C4-2B (cell line): ENCODE measurements at regions not wholly inside any gene's neighbourhood (a gene's known extent, or its start where the extent isn't known, plus 50 kb on each side); places are given as distances from the start of the nearest gene placed in this dataset.

Source experiments
- H3K27ac ChIP-seq: fragments of 450-650 bp; 2 replicates; pipeline ENCODE4 v1.5.1; 2017
- ZFX ChIP-seq: fragments of 450-650 bp; IDR thresholded peaks from 2 replicates; pipeline ENCODE4 v1.6.1; 2017
- TF ChIP-seq, protein P1 (sequence below): fragments of 450-650 bp; conservative IDR thresholded peaks from 2 replicates; pipeline ENCODE4 v1.5.1; 2017; ENCODE audit warnings: mild to moderate bottlenecking

GRCh38 chr2:62307469-62308389 lies 111.8 kb downstream of the B3GNT2 start:
- no peak for TF ChIP-seq ZFX
- TF ChIP-seq, protein P1, sequence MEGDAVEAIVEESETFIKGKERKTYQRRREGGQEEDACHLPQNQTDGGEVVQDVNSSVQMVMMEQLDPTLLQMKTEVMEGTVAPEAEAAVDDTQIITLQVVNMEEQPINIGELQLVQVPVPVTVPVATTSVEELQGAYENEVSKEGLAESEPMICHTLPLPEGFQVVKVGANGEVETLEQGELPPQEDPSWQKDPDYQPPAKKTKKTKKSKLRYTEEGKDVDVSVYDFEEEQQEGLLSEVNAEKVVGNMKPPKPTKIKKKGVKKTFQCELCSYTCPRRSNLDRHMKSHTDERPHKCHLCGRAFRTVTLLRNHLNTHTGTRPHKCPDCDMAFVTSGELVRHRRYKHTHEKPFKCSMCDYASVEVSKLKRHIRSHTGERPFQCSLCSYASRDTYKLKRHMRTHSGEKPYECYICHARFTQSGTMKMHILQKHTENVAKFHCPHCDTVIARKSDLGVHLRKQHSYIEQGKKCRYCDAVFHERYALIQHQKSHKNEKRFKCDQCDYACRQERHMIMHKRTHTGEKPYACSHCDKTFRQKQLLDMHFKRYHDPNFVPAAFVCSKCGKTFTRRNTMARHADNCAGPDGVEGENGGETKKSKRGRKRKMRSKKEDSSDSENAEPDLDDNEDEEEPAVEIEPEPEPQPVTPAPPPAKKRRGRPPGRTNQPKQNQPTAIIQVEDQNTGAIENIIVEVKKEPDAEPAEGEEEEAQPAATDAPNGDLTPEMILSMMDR, result no peak
- H3K27ac ChIP-seq, result peak overlapping the region; percentile 89

DNA sequence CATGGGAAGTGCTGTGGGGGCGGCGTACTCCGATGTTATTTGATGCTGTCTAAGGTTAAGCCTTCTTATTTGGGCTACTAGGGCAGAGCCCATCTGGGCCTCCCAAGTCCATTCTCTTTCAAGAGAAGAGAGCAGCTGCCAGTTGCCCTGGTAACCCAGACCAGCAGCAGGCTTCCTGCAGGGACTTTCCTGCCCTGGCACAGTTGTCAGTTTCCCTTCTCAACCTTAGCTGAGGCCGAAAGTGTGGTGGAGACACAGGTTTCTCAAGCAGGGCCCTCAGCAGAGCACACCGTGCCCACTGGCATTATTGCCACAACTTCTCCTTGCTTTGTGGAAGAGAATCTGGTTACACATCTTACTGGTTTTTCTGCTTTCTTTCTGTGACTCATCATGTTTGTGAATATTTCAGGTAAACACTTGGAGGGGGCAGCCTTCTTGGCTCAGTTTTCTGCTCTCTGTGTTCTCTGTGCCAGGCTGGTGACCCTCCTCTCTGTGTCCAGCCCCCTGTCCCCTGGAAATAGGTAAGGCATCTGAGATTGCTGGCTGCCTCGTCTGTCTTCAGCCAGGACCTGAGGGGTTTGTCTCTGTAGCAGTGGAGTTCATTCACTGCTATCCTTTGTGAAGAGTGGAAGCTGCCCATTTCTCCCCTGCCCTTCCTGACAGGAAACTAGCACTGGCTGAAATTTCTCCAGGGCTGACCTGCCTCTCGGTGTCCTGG lies 111.0 kb downstream of the B3GNT2 start:
- TF ChIP-seq ZFX, result no peak
- TF ChIP-seq, protein P1, result no peak
- peak overlapping the region; percentile 89 for H3K27ac ChIP-seq

GRCh38 chr2:62305421-62306176 lies 109.7 kb downstream of the B3GNT2 start:
- peak overlapping the region; percentile 89 for H3K27ac ChIP-seq
- TF ChIP-seq ZFX, result no peak
- TF ChIP-seq, protein P1, result no peak

GRCh38 chr2:62304429-62305417 lies 108.8 kb downstream of the B3GNT2 start:
- peak overlapping the region; percentile 89 for H3K27ac ChIP-seq
- TF ChIP-seq, protein P1, result no peak
- no peak for TF ChIP-seq ZFX

DNA sequence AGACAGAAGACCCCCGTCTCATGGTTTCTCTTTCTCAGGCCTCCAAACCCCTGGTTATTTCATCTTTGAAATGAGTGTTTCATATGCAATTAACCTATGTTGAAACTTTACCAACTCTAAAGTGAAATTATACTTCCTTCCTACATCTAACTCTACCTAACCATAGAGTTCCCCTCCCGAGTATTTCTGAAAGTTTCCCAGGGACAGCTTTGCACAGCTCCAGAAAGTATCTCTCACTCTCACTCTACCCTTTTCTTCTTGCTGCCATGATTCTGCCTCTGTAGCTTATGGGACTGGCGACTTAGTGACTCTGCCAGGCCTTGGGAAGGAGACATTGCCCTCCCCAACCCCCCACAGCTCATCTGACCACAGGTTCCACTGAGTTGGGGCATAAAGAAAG lies 107.9 kb downstream of the B3GNT2 start:
- H3K27ac ChIP-seq, result peak overlapping the region; percentile 89; the same call in 1 of the 2 replicates
- no peak for TF ChIP-seq ZFX
- TF ChIP-seq, protein P1, result no peak

GRCh38 chr2:62302631-62303435 lies 106.9 kb downstream of the B3GNT2 start:
- TF ChIP-seq ZFX, result no peak
- TF ChIP-seq, protein P1, result no peak
- no peak overlapping the region for H3K27ac ChIP-seq
